Stimulated activated CD8-positive, alpha-beta memory T cell treated with anti-CD3 and anti-CD28 coated beads, Interleukin-7, amount 100 ng/mL, for 48 hours (primary cell): ENCODE measurements at regions not wholly inside any gene's neighbourhood (a gene's known extent, or its start where the extent isn't known, plus 50 kb on each side); places are given as distances from the start of the nearest gene placed in this dataset.
"Not testable (repeated sequence)": the region's sequence is repeated elsewhere in the genome, so short reads cannot be mapped to it uniquely, and the experiment has no call there.

Source experiments
- DNase-seq, 2 donors: peaks; one replicate each; pipeline ENCODE4 v3.0.0-alpha.2; 2020; ENCODE audit warnings: low read depth in 1 of 2; ENCODE audit errors: extremely low read depth in 1 of 2

DNA sequence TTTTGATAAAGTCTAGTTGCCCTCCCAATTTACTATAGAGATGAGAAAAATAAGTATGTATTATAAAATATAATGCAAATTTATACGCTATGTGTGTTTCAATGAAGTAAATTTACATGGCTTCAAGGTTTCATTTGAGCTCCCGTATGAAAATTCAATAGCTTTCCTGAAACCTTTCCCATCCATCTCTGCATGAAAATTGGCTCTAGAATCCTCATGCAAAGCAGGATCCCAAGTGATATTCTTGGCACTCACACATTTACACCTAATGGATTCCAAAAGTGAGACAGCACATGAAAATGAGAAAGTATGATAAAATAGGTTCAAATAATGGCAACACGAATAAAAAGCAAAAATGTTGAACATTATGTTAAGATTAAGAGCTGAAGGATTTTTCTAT lies 1595.8 kb upstream of the SEL1L start:
- no peak for DNase-seq

DNA sequence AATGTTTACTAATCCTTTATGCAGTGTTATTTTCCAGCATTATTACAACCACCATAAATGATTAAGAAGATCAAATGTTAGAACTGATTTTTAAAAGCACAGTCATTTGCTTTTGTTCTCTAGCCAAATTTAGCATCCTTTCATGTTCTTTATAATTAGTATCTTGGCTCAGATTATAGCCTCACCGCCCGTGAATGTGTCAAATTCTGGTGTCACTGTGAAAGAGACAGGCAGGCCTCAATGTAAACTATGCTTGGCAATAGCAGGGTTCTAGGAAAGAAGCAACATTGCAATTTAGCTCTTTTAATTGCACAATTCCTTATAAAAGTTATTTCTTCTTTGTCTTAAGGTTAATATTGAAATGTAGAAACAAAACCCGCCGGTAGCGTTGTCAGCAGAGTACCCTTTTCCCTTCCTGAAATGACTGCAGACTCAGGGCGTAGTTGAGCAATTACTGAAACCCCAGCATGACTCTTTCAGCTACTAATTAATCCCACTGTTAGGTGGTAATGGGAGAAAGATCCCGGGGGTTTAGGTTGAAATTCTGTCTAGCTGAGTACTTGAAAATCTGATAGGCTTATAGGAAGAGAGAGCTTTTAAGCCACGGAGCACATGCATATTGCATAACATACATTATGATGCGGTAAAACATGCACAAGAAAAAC lies 1600.5 kb upstream of the SEL1L start:
- no peak for DNase-seq

DNA sequence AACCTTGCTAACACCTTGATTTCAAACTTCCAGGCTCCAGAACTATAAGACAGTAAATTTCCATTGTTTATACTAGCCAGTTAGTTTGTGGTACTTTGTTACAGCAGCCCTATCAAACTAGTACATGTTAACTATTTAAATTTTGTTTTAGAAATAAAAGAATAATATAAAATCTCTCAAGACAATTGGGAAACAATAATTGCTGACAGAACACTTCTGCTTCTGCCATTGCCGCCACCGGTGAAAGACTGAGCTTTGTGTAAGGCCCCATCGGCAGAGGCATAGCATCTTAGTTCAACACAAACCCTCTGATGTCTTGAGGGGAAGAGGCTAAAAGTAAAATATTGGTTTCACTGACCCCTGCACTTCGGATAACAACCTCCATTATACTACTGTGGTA lies 1607.1 kb upstream of the SEL1L start:
- DNase-seq, result no peak

DNA sequence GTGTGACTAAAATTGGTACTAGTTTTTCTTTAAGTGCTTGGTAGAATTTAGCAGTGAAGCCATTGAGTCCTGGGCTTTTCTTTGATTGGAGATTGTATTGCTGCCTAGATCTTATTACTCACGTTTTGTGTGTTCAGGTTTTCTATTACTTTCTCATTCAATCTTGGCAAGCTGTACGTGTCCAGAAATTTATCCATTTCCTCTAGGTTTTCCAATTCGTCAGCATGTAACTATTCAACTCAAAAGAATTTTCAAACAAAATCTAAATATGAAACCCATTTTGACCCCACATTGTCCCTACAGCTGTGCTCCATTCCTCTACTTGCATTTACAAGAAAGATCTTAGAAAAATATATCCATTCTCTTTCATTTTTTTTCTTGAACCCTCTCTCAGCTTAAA lies 1613.4 kb upstream of the SEL1L start:
- no peak for DNase-seq

DNA sequence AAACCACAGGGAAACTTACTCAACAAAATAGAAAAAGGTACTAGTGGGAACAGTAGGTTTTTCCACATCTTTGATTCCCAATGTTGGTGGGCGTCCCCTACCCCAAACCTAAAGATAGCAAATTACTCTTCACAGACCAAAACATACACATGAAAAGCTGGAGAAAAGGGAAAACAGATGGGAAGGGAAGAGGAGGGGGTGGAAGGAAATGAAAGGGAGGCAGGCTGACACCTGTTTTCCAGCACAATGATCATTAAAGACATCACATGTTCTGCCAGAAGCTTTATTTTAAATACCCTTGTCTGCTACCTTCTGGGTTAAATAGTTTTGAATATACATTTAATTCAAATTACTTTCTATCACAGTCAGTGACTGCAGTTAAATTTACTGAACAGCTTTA lies 1617.9 kb upstream of the SEL1L start:
- DNase-seq, result no peak

DNA sequence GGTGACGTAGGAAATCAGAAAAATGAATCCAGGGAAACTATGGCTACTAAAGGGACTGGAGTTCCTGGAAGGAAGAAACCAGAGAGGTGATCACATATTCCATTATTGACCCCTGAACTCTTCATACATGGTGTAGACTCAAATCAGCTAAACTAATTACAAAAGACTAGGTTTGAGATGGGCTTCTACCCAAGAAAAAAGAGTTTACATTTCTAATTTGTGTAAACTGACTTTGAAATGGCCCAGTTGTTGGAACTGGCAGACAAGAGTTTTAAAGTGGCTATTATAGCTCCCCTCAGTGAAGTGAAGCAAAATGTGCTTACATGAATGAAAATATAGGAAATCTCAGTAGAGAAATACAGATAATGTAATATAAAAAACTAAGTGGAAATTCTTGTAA lies 1619.4 kb upstream of the SEL1L start:
- no peak for DNase-seq

DNA sequence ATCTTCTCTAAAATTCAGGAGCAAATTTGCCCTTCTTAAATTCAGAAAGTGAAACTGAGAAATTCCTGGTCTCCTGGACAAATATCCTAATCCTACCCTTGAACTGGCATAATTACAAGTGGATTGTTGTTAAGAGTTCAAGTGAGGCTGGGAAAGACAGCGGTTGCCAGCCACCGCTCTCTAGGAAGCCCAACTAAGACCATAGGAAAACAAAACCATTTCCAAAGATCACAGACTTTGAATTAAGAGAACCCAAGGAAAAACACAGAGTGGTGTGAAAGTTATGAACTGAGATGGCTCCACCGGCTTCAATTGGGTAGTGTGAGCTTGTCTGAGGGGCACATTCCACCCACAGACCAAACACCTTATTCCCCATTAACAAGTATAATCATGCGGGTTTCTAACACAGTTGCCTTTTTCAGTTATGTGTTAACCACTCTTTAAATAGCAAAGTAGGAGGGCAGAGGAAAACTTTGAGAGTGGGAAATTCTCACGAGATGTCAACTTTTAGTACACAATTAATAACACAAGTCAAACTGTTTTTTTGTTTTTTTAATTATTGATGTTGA lies 1628.8 kb upstream of the SEL1L start:
- no peak for DNase-seq

DNA sequence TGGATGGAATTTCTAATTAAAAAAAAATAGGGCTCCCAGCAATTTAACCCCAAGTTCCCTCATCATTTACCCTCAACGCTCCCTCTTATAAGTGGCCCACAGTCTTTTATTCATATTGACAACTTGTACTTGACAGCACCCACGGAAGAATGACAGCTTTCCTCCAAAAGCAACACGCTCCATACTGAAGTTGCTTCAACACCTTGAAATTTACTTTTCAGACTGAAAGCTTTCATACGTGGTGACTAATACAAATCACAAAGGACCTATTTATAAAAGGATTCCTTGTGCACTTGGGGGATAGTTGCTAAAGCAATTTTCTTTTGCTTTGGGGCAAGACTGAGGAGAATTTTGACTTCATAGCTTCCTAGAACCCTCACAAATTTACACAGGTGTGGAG lies 1629.4 kb upstream of the SEL1L start:
- no peak for DNase-seq

DNA sequence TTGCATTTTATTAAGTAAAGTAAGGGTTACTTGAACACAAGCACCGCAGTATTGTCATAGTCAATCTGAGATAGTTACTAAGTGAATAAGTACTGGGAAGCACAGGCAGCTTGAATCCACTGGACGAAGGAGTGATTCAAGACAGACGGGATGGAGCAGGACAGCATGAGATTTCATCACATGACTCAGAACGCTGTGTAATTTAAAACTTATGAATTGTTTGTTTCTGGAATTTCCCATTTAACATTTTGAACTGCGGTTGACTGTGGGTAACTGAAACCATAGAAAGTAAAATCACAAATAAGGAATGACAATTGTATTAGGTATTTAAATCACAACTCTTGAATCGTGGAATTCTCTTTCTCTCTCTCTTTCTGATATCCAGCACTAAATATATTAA lies 1630.4 kb upstream of the SEL1L start:
- no peak for DNase-seq

DNA sequence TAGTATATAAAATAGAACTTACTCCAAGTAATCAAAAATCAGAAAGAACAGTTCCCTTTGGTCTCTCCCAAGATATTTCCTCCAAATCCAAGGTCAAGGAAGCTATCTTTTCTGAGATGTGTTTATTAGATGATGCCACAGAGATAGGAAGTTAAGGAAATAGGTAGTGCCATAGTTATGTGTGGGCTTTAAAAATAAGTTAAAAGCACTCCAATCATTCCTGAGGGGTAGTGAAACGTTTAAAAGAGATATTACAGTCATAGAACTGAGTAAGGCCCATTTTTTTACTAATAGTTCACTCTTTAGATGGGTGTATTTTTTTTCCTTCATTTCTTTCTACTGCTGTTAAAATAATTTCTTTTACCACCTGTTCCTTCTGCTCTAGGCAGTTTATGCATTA lies 1630.9 kb upstream of the SEL1L start:
- DNase-seq, result no peak

DNA sequence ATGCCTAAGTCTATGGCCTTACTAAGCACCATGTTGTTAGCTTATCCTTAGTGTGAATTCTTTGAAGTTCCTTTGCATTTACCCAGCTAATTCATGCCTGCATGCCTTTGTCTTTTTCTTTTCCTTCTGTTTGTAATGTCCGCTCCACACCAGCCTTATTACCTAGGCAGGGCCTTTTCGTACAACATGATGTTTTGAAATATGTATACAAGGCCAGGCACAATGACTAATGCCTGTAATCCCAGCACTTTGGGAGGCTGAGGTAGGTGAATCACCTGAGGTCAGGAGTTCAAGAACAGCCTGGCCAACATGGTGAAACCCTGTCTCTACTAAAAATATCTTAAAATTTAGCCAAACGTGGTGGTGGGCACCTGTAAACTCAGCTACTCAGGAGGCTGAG lies 1636.5 kb upstream of the SEL1L start:
- no peak for DNase-seq

DNA sequence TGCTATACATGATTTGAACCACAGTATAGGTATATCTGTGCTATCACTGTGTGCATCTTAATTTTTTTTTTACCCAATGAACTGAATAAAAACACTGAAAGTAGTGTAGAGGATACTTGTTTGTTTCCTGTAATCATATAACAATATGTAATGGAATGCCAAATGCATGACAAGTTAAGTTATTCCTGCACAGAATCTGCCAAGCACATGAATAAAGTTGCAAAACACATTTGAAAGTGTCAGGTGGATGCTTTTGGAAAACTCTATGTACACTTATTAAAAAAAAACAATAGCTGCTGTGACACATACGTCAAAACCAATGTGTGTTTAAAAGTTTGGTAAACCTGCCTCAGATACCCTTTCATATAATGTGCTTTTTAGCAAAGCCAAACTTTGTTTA lies 1638.1 kb upstream of the SEL1L start:
- no peak for DNase-seq

DNA sequence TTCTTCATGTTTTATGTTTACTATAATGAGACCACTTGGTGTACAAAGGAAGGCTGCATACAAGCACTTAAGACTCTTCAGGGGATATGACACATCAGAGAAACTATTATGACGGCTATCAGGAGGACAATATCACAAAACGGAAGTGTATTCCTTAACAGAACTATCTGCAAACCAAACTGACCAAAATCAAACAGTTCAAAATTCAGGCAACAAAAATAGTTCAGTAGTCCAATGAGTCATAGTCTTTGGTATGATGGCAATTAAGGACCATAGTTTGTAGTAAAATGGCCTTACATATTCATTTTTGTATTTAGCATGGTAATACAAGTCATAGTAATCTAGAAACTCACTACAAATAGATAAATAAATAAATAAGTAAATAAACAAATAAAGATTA lies 1638.7 kb upstream of the SEL1L start:
- no peak for DNase-seq

DNA sequence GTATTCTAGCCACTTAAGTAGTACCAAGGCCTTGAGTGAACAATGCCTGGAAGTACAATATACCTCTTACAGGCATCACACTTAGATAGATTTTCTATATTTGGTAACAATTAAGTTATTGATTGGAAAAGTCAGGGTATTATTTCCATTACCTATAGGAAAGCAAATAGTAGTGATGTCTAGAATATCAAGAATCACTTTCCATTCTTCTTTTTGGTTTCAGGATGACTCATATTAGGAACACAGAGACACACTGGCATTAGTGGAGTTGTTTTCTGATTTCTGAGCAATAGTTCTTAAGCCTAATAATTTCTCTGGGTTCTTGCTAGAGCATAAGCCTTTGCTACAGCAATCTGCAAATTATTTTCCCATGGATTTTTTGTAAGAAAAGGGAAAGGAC lies 1640.0 kb upstream of the SEL1L start:
- DNase-seq, result no peak

DNA sequence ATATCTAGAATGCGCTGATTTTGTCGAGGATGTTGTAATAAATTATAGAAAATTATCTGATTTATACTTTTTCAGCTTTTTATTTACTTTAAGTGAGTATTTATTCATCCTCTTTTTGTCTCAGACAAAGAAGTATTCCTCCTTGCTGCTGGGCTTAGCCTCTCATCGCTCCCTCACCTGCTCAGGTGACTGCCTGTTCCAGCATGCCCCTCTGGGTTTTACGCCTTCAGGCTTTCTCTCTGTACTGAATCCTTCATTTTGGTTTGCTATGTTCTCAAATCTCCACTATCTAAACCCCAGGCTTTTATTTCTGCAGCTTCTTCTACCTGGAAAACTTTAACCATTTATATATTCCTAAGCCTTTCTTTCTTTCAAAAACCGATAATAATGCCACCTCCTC lies 1650.9 kb upstream of the SEL1L start:
- DNase-seq, result no peak

DNA sequence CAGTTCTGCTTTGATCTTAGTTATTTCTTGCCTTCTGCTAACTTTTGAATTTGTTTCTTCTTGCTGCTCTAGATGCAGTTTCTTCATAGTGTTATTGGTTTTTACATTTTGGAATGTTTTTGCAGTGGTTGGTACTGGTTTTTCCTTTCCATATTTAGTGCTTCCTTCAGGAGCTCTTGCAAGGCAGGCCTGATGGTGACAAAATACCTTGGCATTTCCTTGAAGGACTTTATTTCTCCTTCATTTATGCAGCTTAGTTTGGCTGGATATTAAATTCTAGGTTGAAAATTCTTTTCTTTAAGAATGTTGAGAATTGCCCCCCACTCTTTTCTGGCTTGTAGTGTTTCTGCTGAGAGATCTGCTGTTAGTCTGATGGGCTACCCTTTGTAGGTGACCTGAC lies 1654.7 kb upstream of the SEL1L start:
- not testable (repeated sequence) for DNase-seq

DNA sequence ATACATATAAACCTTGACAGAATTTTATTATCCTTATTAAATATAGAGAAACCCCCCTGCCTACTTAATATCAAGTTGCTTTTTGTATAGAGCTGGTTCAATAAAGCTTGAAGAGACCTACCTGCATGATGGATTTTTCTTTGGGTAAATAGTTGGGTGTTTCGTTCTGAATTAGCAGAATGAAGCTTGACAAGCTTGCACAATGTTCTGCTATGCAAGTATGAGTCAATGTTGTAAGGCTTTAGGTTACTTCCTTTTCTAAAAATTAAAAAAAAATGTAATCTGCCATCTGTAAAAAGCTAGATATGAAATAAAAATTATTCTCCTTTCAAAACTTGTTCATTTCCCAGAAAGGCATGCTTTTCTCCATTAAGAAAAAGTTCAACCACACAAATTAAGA lies 1662.6 kb upstream of the SEL1L start:
- DNase-seq, result no peak

DNA sequence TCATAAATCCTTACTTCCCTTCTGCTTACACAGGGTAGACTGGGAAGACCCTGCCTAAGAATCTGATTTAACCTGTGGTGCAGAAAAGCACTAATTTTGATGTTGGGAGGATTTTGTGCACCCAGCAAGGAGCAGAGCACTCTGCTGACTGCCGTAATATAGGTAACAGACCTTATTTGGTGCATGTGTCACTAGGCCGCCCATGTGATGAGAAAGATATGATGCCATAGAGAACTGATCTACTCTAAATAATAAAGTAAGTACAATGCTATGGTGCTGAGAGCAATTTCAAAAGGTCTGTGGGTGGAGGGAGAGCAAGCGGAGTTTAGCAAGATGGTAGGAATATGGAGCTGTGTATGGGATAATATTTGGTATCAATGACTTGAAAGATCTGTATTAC lies 1663.6 kb upstream of the SEL1L start:
- no peak for DNase-seq

DNA sequence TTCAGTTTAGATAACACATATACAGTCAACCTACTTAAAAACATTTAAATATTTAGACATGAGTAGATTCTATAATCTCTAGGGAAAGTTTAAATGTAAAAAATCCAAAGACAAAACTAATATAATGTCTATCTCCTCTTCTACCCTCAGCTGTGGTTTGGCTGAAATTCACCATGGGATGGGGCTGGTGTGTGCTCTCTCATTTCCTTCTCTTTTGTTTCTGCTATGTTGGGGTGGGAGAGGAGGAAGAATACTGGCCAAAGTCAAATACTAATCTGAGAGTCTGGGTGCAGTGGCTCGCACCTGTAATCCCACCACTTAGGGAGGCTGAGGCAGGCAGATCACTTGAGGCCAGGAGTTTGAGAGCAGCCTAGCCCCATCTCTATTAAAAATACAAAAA lies 1673.9 kb upstream of the SEL1L start:
- DNase-seq, result no peak

DNA sequence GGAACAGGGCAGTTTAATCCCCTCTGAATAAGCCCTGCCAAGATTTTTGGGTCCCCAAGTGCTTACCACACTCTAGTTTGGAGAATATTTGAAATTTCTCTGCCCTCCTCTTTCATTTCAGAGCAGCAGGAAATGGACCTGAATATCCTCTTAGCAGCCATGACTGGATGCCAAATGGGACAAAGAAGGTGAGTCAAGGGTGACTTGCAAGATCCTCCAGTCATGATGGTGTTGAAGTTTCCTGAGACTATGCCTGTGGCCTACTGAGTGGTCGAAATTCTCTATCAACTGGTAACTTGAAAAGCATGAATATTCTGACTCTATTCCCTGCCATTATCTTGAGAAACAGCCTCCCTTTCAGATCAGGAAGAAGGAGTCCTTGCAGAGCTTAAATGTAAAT lies 1674.7 kb upstream of the SEL1L start:
- DNase-seq, result no peak

DNA sequence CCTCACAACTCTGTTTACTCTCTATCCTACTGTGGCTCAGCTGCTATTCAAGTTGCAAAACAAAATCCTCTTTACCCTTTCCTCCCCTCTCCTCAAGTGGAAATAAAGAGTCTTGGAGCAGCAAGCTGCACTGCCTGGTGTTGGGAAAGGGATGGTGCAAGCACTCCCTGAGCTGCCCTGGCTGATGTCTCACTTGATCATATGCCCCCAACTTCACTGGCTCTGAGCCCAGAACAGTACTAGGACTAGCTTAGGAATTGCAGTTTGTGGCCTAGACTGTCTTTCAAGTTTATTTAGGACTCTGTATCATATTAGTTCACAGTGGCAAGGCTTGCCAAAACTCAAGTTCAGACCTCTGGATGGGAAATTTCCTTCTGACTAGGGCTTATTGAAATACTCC lies 1683.8 kb upstream of the SEL1L start:
- no peak for DNase-seq

DNA sequence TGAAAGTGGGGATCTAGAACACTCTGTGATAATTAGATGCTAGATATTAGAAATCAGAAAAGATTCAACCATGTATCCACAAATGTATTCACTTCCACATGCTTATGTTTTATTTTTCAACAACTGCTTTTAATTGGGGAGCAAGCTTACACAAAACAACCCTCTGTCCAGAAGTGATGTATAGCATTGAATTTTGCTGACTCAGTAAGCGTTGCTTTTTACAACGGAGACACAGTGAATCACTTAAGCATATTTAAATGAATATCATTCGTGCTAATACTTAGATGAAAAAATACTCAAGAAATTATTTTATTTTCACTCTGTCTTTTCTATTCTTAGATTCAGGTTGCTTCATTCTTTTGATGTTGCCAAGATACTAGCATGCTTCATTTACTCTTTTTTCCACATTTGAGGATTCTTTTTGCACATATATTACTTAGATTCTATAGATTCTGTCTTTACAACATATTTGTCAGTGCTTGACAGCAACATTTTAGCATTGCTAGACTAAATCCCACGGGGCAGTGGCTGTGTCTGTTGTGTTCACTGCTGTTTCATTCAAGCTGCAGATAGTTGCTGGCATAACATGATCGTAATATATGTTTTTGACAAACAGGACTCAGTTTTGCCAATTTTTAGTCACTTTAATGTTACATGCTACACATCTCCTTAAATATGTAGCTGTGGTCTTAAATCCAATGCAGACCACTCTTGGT lies 1714.4 kb upstream of the SEL1L start:
- DNase-seq, result no peak

DNA sequence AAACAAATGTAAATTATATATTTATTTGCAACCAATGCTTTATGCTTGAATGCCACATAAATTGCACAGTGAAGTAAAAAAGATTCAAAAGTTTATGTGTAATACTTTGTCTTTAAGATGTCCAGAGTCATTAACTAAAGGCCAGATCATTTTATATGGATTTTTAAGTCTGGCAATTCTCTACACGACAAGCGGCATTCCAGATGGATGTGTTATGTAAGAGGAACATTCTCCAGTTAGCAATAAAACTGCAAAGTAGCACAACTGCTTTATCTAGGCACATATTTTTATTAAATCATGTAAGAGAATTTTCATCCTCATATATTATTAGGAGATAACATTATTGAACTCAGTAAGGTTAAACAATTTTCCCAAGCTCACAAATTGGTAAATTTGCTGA lies 1717.7 kb upstream of the SEL1L start:
- DNase-seq, result no peak
